SH-SY5Y (cell line): ENCODE measurements at regions not wholly inside any gene's neighbourhood (a gene's known extent, or its start where the extent isn't known, plus 50 kb on each side); places are given as distances from the start of the nearest gene placed in this dataset.

Experiments used
- GATA2 ChIP-seq: IDR thresholded peaks from 2 replicates; pipeline ENCODE4 v1.6.1; 2011; ENCODE audit warnings: mild to moderate bottlenecking, low read depth, low read length
- GATA3 ChIP-seq: IDR thresholded peaks from 2 replicates; pipeline ENCODE4 v1.6.1; 2011; ENCODE audit warnings: low read depth, mild to moderate bottlenecking, low read length, moderate library complexity

GRCh38 chr5:87755360-87755759, 342.6 kb upstream of the CCNH start:
- TF ChIP-seq GATA2 (no peak), GATA3 (no peak)
